ENCODE measurements at regions not wholly inside any gene's neighbourhood (a gene's known extent, or its start where the extent isn't known, plus 50 kb on each side); places are given as distances from the start of the nearest gene placed in this dataset.

DNA sequence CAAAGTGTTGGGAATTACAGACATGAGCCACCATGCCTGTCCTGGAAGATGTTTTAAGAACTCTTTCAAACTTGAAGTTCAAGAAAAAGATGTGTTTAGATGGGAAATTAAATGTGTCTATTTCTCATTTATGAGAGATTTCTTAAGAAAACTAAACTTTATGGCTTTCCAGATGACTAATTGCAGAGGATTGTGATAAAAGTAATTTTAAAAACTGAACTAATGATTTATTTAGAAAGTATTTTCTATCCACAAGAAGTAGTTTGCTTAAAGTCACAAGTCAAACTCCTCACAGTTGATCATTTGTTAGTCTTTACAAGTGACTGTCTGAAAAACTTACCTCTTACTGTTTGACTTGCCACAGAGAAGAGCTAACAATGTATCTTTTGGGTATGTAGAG, 89.6 kb upstream of the SPRY2 start:
- intact Hi-C loops (cut with DNase I) = no loop called here
- TF ChIP-seq POLR2A (IDR thresholded peaks at IDR 0.05) = no peak
- TF ChIP-seq, protein P1, sequence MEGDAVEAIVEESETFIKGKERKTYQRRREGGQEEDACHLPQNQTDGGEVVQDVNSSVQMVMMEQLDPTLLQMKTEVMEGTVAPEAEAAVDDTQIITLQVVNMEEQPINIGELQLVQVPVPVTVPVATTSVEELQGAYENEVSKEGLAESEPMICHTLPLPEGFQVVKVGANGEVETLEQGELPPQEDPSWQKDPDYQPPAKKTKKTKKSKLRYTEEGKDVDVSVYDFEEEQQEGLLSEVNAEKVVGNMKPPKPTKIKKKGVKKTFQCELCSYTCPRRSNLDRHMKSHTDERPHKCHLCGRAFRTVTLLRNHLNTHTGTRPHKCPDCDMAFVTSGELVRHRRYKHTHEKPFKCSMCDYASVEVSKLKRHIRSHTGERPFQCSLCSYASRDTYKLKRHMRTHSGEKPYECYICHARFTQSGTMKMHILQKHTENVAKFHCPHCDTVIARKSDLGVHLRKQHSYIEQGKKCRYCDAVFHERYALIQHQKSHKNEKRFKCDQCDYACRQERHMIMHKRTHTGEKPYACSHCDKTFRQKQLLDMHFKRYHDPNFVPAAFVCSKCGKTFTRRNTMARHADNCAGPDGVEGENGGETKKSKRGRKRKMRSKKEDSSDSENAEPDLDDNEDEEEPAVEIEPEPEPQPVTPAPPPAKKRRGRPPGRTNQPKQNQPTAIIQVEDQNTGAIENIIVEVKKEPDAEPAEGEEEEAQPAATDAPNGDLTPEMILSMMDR (IDR thresholded peaks at IDR 0.05) = no peak
- H3K4me1 ChIP-seq (replicated peaks in 1 of 2) = no peaks in the 10 kb centered on the region
- no peaks in the 10 kb centered on the region for H3K27me3 ChIP-seq
- no peaks in the 10 kb centered on the region for H3K9me3 ChIP-seq (replicated peaks in 1 of 3)
- H3K27ac ChIP-seq = no peak overlapping the region
- DNase-seq = no peak
- H3K4me3 ChIP-seq = no peak overlapping the region
- H3K36me3 ChIP-seq (replicated peaks in 1 of 2) = no peaks in the 10 kb centered on the region

DNA sequence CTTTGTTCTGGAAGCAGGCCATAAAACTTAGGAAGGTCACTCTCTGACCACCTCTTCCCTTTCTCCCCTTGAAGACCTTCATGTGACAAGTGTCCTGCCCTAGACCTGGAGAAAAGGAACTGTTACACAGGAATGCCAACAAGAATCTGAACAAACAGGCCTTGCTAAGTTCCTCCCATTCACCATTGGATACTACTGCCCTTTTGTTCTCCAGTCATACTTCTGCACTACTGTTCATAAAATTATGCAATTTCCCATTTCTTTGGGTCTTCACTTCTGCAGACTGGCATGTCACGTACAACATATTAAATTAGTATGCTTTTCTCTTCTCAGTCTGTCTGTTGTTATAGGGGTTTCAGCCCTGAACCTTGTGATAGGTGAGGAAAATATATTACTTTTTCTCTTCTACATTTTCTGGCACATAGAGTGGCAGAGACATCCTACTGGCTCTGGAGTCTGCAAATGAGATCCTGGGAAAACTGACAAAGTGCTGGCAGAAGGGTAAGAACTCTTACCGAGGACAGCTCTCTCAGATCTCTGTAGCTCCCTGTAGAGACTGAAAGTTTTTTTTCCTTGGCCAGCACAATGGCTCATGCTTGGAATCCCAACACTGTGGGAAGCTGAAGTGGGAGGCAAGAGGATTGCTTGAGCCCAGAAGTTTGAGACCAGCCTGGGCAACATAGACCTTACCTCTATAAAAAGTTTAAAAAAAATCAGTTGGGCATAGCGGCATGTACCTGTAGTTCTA, 87.6 kb upstream of the SPRY2 start:
- intact Hi-C loops (cut with DNase I) = no loop called here
- H3K4me1 ChIP-seq (replicated peaks in 1 of 2) = no peaks in the 10 kb centered on the region
- no peak for DNase-seq
- H3K27ac ChIP-seq = no peak overlapping the region
- TF ChIP-seq, protein P1 (IDR thresholded peaks at IDR 0.05) = no peak
- no peak for TF ChIP-seq POLR2A (IDR thresholded peaks at IDR 0.05)
- H3K27me3 ChIP-seq = no peaks in the 10 kb centered on the region
- peaks cover 0 to 6% (median 0%) of the 10 kb centered on the region in 3 donors for H3K9me3 ChIP-seq (replicated peaks in 1 of 3)
- H3K4me3 ChIP-seq = no peak overlapping the region
- no peaks in the 10 kb centered on the region for H3K36me3 ChIP-seq (replicated peaks in 1 of 2)
- WGBS, 4 donors = 73 to 80% (median 76%) methylated on average over 3 of the region's 3 CpGs

DNA sequence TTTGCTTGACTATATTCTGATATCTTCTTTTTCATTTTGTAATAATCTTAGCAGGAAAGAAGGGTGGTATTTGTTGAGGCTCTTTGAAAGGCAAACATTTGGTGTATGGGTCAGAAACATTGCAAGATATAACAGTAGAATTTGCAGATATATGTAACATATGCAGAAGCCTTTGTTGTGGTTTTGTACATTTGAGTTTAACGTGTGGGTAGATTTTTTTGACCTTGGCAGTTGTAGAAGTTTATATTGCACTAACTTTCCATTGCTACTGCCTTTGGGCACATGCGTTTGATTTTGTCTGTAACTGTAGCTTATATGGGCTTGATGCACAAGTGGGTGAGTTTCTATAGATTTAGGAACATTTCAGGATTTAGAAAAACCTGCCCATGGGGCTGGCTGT, 78.5 kb upstream of the SPRY2 start:
- no peak overlapping the region for H3K4me3 ChIP-seq
- H3K9me3 ChIP-seq (replicated peaks in 1 of 3) = peaks cover 0 to 6% (median 0%) of the 10 kb centered on the region in 3 donors
- intact Hi-C loops (cut with DNase I) = no loop called here
- H3K27me3 ChIP-seq = no peaks in the 10 kb centered on the region
- no peaks in the 10 kb centered on the region for H3K4me1 ChIP-seq (replicated peaks in 1 of 2)
- no peak overlapping the region for H3K27ac ChIP-seq
- no peak for TF ChIP-seq POLR2A (IDR thresholded peaks at IDR 0.05)
- TF ChIP-seq, protein P1 (IDR thresholded peaks at IDR 0.05) = no peak
- WGBS, 4 donors = 65 to 76% (median 67%) methylated on average over 2 of the region's 2 CpGs
- DNase-seq = no peak
- H3K36me3 ChIP-seq (replicated peaks in 1 of 2) = no peaks in the 10 kb centered on the region

DNA sequence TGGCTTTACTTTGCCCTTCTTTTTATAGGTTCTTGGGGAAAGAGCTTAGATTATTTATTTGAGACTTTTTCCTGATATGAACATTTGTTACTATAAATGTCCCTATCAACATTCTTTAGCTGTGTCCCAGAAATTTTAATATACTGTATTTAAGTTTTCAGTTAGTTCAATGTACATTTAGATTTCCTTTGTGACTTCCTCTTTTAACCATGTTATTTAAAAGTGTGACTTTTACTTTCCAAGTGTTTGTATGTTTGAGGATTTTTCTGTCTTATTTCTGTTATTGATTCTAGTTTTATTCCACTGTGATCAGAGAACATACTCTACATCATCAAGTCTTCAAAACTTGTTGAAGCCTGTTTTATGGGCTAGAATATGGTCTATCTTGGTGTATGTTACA, 72.7 kb upstream of the SPRY2 start:
- Histone ChIP-seq H3K27me3 (no peaks in the 10 kb centered on the region), H3K4me1 (replicated peaks in 1 of 2) (no peaks in the 10 kb centered on the region), H3K4me3 (no peak overlapping the region), H3K36me3 (replicated peaks in 1 of 2) (no peaks in the 10 kb centered on the region), H3K27ac (no peak overlapping the region), H3K9me3 (replicated peaks in 1 of 3) (no peaks in the 10 kb centered on the region)
- DNase-seq = no peak
- intact Hi-C loops (cut with DNase I) = no loop called here
- TF ChIP-seq POLR2A (IDR thresholded peaks at IDR 0.05) = no peak
- TF ChIP-seq, protein P1 (IDR thresholded peaks at IDR 0.05) = no peak
